Heart right ventricle (tissue), 16 donors: ENCODE measurements at regions not wholly inside any gene's neighbourhood (a gene's known extent, or its start where the extent isn't known, plus 50 kb on each side); places are given as distances from the start of the nearest gene placed in this dataset.

Experiments used
- ATAC-seq, 8 donors: fragments of 200-7000 bp; cut with Tn5 transposase; one replicate each; pipeline ENCODE4 v1.9.1; 2020; ENCODE audit warnings: mild to moderate bottlenecking in 8 of 8, moderate library complexity in 8 of 8, moderate number of reproducible peaks in 1 of 8
- DNase-seq, 2 donors: peaks; one replicate each; pipeline ENCODE4 v3.0.0-alpha.2; 2020
- H3K27ac ChIP-seq, 10 donors: fragments of 200-600 bp; sonication (generic) in 2 of 10; one replicate each; pipeline versions ENCODE4 v1.5.0 to v1.8.0; 2020 to 2022; ENCODE audit warnings: mild to moderate bottlenecking in 3 of 10
- H3K27me3 ChIP-seq, 7 donors: fragments of 200-600 bp; one replicate each; pipeline ENCODE4 v1.8.0; 2021 to 2022; ENCODE audit warnings: mild to moderate bottlenecking in 2 of 7
- H3K36me3 ChIP-seq, 9 donors: fragments of 200-600 bp; sonication (generic) in 1 of 9; one replicate each; pipeline versions ENCODE4 v1.5.0 to v1.8.0; 2020 to 2022; ENCODE audit warnings: mild to moderate bottlenecking in 2 of 9
- H3K4me1 ChIP-seq, 9 donors: fragments of 200-600 bp; sonication (generic) in 1 of 9; one replicate each; pipeline versions ENCODE4 v1.5.0 to v1.8.0; 2020 to 2022; ENCODE audit warnings: mild to moderate bottlenecking in 4 of 9
- H3K4me3 ChIP-seq, 10 donors: fragments of 200-600 bp; sonication (generic) in 2 of 10; one replicate each; pipeline versions ENCODE4 v1.5.0 to v1.8.0; 2020 to 2022; ENCODE audit warnings: mild to moderate bottlenecking in 7 of 10, moderate library complexity in 2 of 10
- H3K9me3 ChIP-seq, 11 donors: fragments of 200-600 bp in 10 of 11; sonication (generic) in 2 of 11; one replicate each; pipeline versions ENCODE4 v1.5.0 to v1.8.0; 2013 to 2022; ENCODE audit warnings: mild to moderate bottlenecking in 2 of 11, control low read depth in 1 of 11, moderate library complexity in 1 of 11
- WGBS, 2 donors: extraction: QIAGEN DNeasy Blood & Tissue Kit; methylation state at CpG; one replicate each; pipeline ENCODE4 v1.1.7; 2013; ENCODE audit warnings: inconsistent platforms in 1 of 2; 5-methylcytosine and 5-hydroxymethylcytosine counted together
- intact Hi-C, 10 donors: fragments of 100-400 bp; cut with DNase I; formaldehyde crosslinking; loops; one replicate each; pipeline versions ENCODE4 v1.11.1 to v1.14.2; 2022
- TF ChIP-seq, protein P1 (sequence below), 9 donors: fragments of 200-600 bp; sonication (generic) in 2 of 9; IDR thresholded peaks; one replicate each; pipeline versions ENCODE4 v1.5.0 to v1.8.0; 2021 to 2022; ENCODE audit warnings: antibody characterized with exemption in 9 of 9, mild to moderate bottlenecking in 5 of 9, moderate library complexity in 1 of 9
- donor health status: Arrhythmogenic right ventricular cardiomyopathy.
- donor health status: ischemic (EF 13 %, LVEDD 7.1; RV severe dilation, severe dysfunction).
- donor health status: healthy with polysubstance abuse.
- donor health status: DM: no; HTN: yes; CAD: no.
- donor health status: DM: no; HTN: no; CAD: no.
- donor health status: ischemic (EF 25% LVEDD 6.9; RV normal size, moderate dysfunction).
- donor health status: ischemic (EF 25% LVEDD 5.7; RV mildly dilated, moderate dysfunction).
- donor health status: healthy.
- donor health status: DM: yes; HTN: yes; CAD: no.
- donor health status: Ischemic cardiomyopathy.
- donor health status: ischemic (EF 35%, LVEDD 5.7; RV mildly dilated, moderate dysfunction).
- donor health status: nonischemic (EF 11% LVEDD 7.7; RV severe dilation, severe dysfunction).
- donor health status: DM: yes; HTN: yes; CAD: no.
- donor health status: PGD.
- donor health status: ischemic (EF 29% LVEDD 5.4; RV normal size, mild dysfunction).
- donor health status: nonischemic (EF 23%, LVEDD 6.1; RV moderate dilation, normal function).

DNA sequence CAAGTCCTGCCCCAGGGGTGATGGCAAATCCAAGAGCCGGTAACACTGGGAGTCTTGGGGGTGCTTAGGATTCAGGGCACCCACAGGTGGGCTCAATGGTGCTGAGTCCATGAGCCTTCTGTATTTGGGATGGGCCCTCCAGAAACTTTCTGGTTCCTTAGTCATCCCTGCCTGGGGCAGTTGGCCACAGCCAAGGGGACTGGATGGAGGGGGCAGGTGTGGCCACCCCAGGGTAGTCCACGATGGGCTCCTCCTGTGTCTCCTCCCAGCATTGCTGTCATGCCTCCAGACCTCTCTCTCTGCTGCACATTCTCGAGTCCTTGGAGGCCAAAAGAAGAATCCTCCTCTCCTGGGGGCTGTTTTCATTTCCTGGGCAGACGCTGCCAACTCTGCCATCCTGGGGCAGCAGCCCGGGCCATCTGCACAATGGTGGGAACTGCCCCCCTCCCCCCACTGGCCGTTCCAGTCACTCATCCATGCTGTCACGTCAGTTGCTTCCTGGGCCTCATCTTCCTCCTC lies 158.0 kb upstream of the TWIST2 start:
- DNase-seq (no peak), ATAC-seq (no peak)
- H3K9me3 ChIP-seq: no peaks in the 10 kb centered on the region
- peaks cover 0 to 10% (median 0%) of the 10 kb centered on the region in 7 donors for H3K27me3 ChIP-seq
- H3K4me1 ChIP-seq: no peaks in the 10 kb centered on the region
- intact Hi-C loops: loop anchor here in 1 of 10 donors (10.0 kb wide), 1 partner anchor 115 kb away; no protein-coding TSS in a partner anchor
- no peak overlapping the region for H3K4me3 ChIP-seq
- H3K36me3 ChIP-seq: no peaks in the 10 kb centered on the region
- TF ChIP-seq, protein P1, sequence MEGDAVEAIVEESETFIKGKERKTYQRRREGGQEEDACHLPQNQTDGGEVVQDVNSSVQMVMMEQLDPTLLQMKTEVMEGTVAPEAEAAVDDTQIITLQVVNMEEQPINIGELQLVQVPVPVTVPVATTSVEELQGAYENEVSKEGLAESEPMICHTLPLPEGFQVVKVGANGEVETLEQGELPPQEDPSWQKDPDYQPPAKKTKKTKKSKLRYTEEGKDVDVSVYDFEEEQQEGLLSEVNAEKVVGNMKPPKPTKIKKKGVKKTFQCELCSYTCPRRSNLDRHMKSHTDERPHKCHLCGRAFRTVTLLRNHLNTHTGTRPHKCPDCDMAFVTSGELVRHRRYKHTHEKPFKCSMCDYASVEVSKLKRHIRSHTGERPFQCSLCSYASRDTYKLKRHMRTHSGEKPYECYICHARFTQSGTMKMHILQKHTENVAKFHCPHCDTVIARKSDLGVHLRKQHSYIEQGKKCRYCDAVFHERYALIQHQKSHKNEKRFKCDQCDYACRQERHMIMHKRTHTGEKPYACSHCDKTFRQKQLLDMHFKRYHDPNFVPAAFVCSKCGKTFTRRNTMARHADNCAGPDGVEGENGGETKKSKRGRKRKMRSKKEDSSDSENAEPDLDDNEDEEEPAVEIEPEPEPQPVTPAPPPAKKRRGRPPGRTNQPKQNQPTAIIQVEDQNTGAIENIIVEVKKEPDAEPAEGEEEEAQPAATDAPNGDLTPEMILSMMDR (IDR thresholded peaks at IDR 0.05): no peak
- WGBS, 2 donors: 70 to 72% methylated on average over 7 of the region's 7 CpGs
- H3K27ac ChIP-seq: no peak overlapping the region

GRCh38 chr2:238690511-238690910 lies 157.4 kb upstream of the TWIST2 start:
- Histone ChIP-seq H3K36me3 (no peaks in the 10 kb centered on the region), H3K4me3 (no peak overlapping the region), H3K4me1 (peaks cover 0 to 5% (median 0%) of the 10 kb centered on the region in 9 donors), H3K27ac (no peak overlapping the region), H3K27me3 (peaks cover 0 to 10% (median 0%) of the 10 kb centered on the region in 7 donors), H3K9me3 (no peaks in the 10 kb centered on the region)
- WGBS, 2 donors: 86 to 87% methylated on average over 11 of the region's 11 CpGs
- ATAC-seq (no peak), DNase-seq (no peak)
- intact Hi-C loops: loop anchor here in 1 of 10 donors (10.0 kb wide), 1 partner anchor 116 kb away; no protein-coding TSS in a partner anchor
- TF ChIP-seq, protein P1 (IDR thresholded peaks at IDR 0.05): no peak

GRCh38 chr2:238691596-238692491 lies 156.0 kb upstream of the TWIST2 start:
- Histone ChIP-seq H3K9me3 (no peaks in the 10 kb centered on the region), H3K36me3 (no peaks in the 10 kb centered on the region), H3K27me3 (peaks cover 0 to 10% (median 0%) of the 10 kb centered on the region in 7 donors), H3K4me3 (no peak overlapping the region), H3K27ac (no peak overlapping the region), H3K4me1 (peaks cover 0 to 8% (median 0%) of the 10 kb centered on the region in 9 donors)
- ATAC-seq (peak in 1 of 8 donors; percentile 22), DNase-seq (no peak)
- TF ChIP-seq, protein P1 (IDR thresholded peaks at IDR 0.05): no peak
- intact Hi-C loops: loop anchor here in 1 of 10 donors (10.0 kb wide), 1 partner anchor 117 kb away; no protein-coding TSS in a partner anchor
- 87 to 88% methylated on average over 16 of the region's 16 CpGs for WGBS, 2 donors

DNA sequence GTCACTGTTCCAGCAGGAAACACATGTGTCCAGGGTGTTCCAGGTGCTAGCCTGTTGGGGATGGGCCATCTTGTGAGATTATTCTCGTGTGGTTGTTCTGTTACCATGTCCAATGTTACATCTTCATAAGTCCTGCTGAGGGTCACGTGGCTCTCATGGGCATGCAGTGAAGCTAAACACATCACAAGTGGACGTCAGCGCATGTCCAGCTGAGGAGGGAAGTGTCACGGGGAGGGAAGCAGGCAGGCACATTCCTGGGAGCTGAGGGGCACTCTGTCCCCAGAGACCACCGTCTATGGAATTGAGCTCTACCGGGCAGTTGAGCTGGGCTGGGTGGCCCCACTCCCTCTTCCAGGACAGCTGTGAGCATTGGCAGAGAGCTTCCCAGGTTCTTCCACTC lies 155.3 kb upstream of the TWIST2 start:
- no peak for ATAC-seq

More for the DNA sequence above, 155.3 kb upstream of the TWIST2 start:
- intact Hi-C loops: loop anchor here in 1 of 10 donors (10.0 kb wide), 1 partner anchor 118 kb away; no protein-coding TSS in a partner anchor
- no peak for DNase-seq
- peaks cover 0 to 8% (median 0%) of the 10 kb centered on the region in 9 donors for H3K4me1 ChIP-seq
- H3K27me3 ChIP-seq: peaks cover 0 to 10% (median 0%) of the 10 kb centered on the region in 7 donors
- no peaks in the 10 kb centered on the region for H3K9me3 ChIP-seq
- H3K4me3 ChIP-seq: no peak overlapping the region
- TF ChIP-seq, protein P1 (IDR thresholded peaks at IDR 0.05): no peak
- H3K36me3 ChIP-seq: no peaks in the 10 kb centered on the region
- H3K27ac ChIP-seq: no peak overlapping the region
- WGBS, 2 donors: 75% methylated on average over 7 of the region's 7 CpGs
